Fibroblast of pulmonary artery (primary cell): ENCODE measurements at regions not wholly inside any gene's neighbourhood (a gene's known extent, or its start where the extent isn't known, plus 50 kb on each side); places are given as distances from the start of the nearest gene placed in this dataset.
"Not testable (repeated sequence)": the region's sequence is repeated elsewhere in the genome, so short reads cannot be mapped to it uniquely, and the experiment has no call there.

Experiments used
- DNase-seq: peaks from one replicate; pipeline ENCODE4 v3.0.0-alpha.2; 2010; ENCODE audit warnings: low read depth
- H3K4me3 ChIP-seq: replicated peaks from 2 replicates; pipeline ENCODE4 v1.5.1; 2011; ENCODE audit warnings: low read depth, mild to moderate bottlenecking, control low read depth, low read length, moderate library complexity
- TF ChIP-seq, protein P1 (sequence below): IDR thresholded peaks from 2 replicates; pipeline ENCODE4 v1.5.1; 2011; ENCODE audit warnings: mild to moderate bottlenecking, control low read depth, low read length, inconsistent platforms; ENCODE audit errors: missing control alignments

DNA sequence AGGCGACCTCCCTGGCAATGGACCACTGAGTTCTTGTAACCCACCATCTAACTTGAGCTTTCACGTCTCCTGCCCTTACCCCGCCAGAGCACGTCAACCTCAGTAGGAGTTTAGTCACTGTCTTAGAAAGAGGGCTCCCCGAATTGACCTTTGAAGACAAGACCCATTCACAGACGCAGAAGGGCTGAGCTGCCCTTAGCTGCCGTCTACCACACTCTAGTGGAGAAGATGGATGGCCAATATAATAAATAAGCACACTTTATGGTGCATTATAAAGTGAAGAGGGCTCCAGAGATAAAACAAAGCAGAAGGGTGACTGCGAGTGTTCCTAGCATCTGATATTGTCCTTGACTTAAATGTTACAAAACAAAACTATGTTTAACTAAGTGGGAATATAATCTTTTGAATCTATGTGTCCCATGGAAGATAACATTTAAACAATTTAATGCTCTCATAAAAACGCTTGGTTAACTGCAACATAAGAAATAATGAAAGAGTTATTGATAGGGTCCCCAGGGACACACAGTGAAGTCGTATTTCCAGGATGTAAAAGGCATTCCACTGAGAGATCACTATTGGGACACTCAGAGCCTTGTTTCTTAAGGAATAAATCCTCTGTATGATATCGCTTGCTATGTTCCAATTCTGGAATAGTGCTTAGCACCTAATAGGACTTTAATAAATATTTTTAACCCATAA, 261.1 kb downstream of the THBS2 start:
- TF ChIP-seq, protein P1, sequence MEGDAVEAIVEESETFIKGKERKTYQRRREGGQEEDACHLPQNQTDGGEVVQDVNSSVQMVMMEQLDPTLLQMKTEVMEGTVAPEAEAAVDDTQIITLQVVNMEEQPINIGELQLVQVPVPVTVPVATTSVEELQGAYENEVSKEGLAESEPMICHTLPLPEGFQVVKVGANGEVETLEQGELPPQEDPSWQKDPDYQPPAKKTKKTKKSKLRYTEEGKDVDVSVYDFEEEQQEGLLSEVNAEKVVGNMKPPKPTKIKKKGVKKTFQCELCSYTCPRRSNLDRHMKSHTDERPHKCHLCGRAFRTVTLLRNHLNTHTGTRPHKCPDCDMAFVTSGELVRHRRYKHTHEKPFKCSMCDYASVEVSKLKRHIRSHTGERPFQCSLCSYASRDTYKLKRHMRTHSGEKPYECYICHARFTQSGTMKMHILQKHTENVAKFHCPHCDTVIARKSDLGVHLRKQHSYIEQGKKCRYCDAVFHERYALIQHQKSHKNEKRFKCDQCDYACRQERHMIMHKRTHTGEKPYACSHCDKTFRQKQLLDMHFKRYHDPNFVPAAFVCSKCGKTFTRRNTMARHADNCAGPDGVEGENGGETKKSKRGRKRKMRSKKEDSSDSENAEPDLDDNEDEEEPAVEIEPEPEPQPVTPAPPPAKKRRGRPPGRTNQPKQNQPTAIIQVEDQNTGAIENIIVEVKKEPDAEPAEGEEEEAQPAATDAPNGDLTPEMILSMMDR, result no peak
- no peak overlapping the region for H3K4me3 ChIP-seq
- no peak for DNase-seq

DNA sequence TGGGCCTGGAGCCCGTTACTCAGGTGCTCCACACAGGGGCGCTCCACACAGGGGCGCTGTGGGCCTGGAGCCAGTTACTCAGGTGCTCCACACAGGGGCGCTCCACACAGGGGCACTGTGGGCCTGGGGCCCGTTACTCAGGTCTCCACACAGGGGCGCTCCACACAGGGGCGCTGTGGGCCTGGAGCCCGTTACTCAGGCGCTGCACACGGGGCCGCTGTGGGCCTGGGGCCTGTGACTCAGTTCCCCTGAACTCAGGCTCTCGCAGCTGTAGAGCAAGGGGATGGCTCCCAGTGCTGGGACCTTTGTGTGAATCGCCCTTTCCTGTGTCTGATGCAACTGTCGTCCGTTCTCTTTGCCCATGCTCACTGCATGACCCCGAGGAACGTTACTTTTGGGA, 262.0 kb downstream of the THBS2 start:
- DNase-seq, H3K4me3 ChIP-seq: not testable (repeated sequence)

DNA sequence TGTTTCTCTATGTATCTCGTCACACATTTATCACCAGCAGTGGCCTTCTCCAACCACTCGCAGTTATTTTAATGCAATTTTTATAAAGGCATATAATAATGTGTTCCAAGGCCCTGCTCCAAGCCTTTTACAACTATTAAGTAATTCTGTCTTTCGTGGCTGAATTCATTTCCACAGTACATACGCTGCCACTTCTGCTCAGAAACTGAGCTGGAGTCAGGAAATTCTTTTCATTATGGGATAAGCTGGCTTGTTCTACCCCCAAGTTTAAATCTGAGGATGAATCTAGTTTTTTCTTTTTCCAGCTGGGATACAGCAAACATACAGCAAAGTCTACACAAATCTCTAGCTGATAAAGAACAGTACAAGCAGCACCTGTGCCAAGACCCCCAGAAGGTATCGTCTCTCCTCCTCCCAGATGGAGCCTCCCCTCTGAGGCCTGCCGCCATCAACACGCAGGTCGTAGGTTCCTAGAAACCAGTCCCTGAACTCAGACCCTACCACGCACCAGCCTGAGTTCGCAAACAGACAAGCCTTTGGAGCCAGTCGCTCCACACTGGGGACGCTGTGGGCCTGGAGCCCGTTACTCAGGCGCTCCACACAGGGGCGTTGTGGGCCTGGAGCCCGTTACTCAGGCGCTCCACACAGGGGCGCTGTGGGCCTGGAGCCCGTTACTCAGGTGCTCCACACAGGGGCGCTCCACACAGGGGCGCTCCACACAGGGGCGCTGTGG, 263.5 kb downstream of the THBS2 start:
- H3K4me3 ChIP-seq, result no peak overlapping the region
- DNase-seq, result no peak
- TF ChIP-seq, protein P1, result no peak

DNA sequence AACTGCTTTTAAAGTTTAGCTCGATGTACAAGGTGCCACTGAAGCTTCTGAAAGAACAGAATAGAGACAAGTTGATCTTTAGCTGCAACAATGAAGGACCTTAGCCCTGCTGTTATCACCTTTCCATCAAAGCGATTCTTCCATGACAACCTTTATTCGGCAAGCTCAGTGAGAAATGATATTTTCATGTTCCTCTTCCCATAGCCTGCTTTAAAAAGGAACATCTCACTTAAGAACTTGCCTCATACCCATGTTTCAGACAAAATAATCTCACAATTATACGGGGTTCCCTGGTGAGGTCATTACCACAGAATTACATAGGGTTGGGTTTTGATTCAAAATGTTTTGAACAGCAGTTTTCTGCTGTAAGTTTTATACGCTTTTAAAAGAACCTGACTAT, 264.2 kb downstream of the THBS2 start:
- TF ChIP-seq, protein P1, result no peak
- no peak overlapping the region for H3K4me3 ChIP-seq
- DNase-seq, result no peak

DNA sequence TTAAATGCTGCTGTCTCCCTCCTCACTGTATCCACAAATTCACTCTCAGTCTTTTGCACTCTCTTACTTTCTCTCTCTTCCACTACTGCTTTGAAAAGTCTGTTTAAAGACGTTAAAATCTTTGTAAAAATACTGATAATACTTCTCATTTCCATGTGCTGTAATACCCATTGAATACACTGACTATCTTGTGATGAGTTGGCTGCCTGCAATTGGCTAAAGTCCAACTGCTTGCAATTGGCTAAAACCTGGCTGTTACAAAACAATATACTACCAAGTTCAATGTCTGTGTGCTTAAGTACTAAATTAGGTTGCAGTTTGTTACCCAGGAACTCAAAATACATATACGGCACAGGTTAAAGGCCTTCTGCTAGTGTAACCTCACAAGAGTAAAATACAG, 264.8 kb downstream of the THBS2 start:
- H3K4me3 ChIP-seq, result no peak overlapping the region
- TF ChIP-seq, protein P1, result no peak
- DNase-seq, result peak; percentile 81

DNA sequence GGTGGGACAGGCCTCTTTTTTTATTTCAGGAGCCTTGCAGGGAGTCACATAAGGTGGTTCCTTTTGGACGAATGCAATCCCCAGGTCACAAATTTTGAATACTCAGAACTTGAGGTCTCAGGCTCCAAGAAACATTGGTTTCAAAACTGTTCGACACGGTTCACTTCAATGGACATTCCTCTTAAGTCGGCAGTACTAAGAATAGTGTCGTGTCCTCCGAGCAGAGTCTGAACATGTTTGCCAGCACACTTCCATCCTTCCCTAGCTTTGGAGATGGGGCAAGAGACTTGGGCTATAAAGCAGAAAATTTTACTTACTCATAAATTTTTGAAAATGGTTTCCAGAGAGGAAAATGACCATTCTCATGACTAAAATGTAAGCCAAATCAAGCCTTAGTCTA, 265.4 kb downstream of the THBS2 start:
- no peak for DNase-seq

DNA sequence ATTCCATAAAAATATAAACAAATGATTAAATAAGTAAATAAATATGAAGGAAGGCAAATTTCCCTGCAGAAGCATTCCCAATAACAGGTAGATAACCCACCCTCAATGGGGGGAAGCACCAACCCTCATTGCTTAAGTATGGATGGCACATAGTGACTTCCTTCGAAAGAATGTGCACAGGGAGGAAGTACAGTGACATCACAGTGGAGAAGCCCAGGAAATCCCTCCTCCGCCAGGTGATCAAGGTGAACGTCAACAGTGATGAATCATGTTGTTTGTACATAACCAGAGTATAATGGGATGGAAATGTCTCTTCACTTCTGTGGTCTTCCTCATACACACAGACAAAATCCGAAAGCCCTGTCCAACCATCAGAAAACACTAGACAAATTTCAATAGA, 267.9 kb downstream of the THBS2 start:
- no peak overlapping the region for H3K4me3 ChIP-seq
- no peak for DNase-seq
- TF ChIP-seq, protein P1, result no peak

More for the DNA sequence above, 265.4 kb downstream of the THBS2 start:
- TF ChIP-seq, protein P1, result no peak
- H3K4me3 ChIP-seq, result no peak overlapping the region
